B cell (primary cell): ENCODE measurements at regions not wholly inside any gene's neighbourhood (a gene's known extent, or its start where the extent isn't known, plus 50 kb on each side); places are given as distances from the start of the nearest gene placed in this dataset.

Source experiments
- ATAC-seq: fragments of 200-7000 bp; cut with Tn5 transposase; one replicate; pipeline ENCODE4 v1.10.0; 2021; ENCODE audit warnings: low read depth, mild to moderate bottlenecking, moderate number of reproducible peaks, moderate library complexity
- CTCF ChIA-PET: fragments of 350-600 bp; sonication (Branson Sonifier 250); formaldehyde crosslinking; loops from one replicate; lab custom pipeline; 2021; ENCODE audit warnings: antibody characterized with exemption, inconsistent platforms; lab: Charles Lee
- POLR2A ChIA-PET: fragments of 350-600 bp; sonication (Branson Sonifier 250); formaldehyde crosslinking; loops from one replicate; lab custom pipeline; 2021; ENCODE audit warnings: antibody characterized with exemption; lab: Charles Lee
- DNase-seq: peaks from one replicate; pipeline ENCODE4 v3.0.0; 2013
- H2AFZ ChIP-seq: 2 replicates; pipeline ENCODE4 v1.6.1; 2012; ENCODE audit warnings: mild to moderate bottlenecking, low read depth, low read length; ENCODE audit not compliant: insufficient read depth, poor library complexity, severe bottlenecking
- H3K27ac ChIP-seq, 2 donors: 1 replicate in 1 of 2; 2 replicates in 1 of 2; pipeline ENCODE4 v1.5.1; 2012 to 2013; ENCODE audit warnings: low read length in 2 of 2, mild to moderate bottlenecking in 2 of 2, moderate library complexity in 1 of 2
- H3K27me3 ChIP-seq, 4 experiments: fragments of 200-600 bp in 1 of 4; sonication (generic) in 1 of 4; replicated peaks in 1 of 4; 1 replicate in 2 of 4; 2 replicates in 2 of 4; pipeline versions ENCODE4 v1.6.1 to v1.7.0; 2013 to 2016; ENCODE audit warnings: low read length in 3 of 4, mild to moderate bottlenecking in 2 of 4, mixed read lengths in 1 of 4, moderate library complexity in 1 of 4; ENCODE audit not compliant: insufficient read depth in 4 of 4, control insufficient read depth in 3 of 4; ENCODE audit errors: control extremely low read depth in 1 of 4
- H3K36me3 ChIP-seq, 2 experiments: replicated peaks in 1 of 2; 1 replicate in 1 of 2; 2 replicates in 1 of 2; pipeline versions ENCODE4 v1.6.1 to v1.7.1; 2013; ENCODE audit warnings: low read length in 1 of 2; ENCODE audit not compliant: insufficient read depth in 2 of 2, control insufficient read depth in 1 of 2; ENCODE audit errors: control extremely low read depth in 1 of 2, extremely low read depth in 1 of 2
- H3K4me1 ChIP-seq, 2 donors: fragments of 200-600 bp in 1 of 2; sonication (generic) in 1 of 2; 1 replicate in 1 of 2; 2 replicates in 1 of 2; pipeline versions ENCODE4 v1.5.1 to v1.6.1; 2013 to 2017; ENCODE audit warnings: low read length in 2 of 2; ENCODE audit not compliant: control insufficient read depth in 2 of 2, insufficient read depth in 2 of 2
- H3K4me2 ChIP-seq: replicated peaks from 2 replicates; pipeline ENCODE3; 2012; ENCODE audit warnings: mild to moderate bottlenecking, low read depth, low read length; ENCODE audit not compliant: poor library complexity, severe bottlenecking
- H3K4me3 ChIP-seq, 5 experiments: fragments of 200-600 bp in 1 of 5; sonication (generic) in 1 of 5; 1 replicate in 3 of 5; 2 replicates in 2 of 5; pipeline versions ENCODE4 v1.5.1 to v1.7.0; 2011 to 2016; ENCODE audit warnings: low read length in 4 of 5, mild to moderate bottlenecking in 4 of 5, low read depth in 2 of 5, control low read depth in 1 of 5, moderate library complexity in 1 of 5; ENCODE audit not compliant: insufficient read depth in 1 of 5; ENCODE audit errors: control extremely low read depth in 1 of 5, extremely low read depth in 1 of 5
- H3K79me2 ChIP-seq: fragments of 200-600 bp; sonication (generic); one replicate; pipeline ENCODE4 v1.6.0; 2016; ENCODE audit warnings: low read length; ENCODE audit not compliant: control insufficient read depth, insufficient read depth
- H3K9ac ChIP-seq: fragments of 200-600 bp; sonication (generic); 2 replicates; pipeline ENCODE4 v1.6.1; 2017; ENCODE audit warnings: mild to moderate bottlenecking, low read length, moderate library complexity
- H3K9me3 ChIP-seq, 3 donors: one replicate each; pipeline versions ENCODE4 v1.6.1 to v1.7.1; 2013; ENCODE audit warnings: low read length in 2 of 3; ENCODE audit not compliant: control insufficient read depth in 2 of 3, insufficient read depth in 1 of 3; ENCODE audit errors: control extremely low read depth in 1 of 3
- H4K20me1 ChIP-seq: 2 replicates; pipeline ENCODE4 v1.6.0; 2012; ENCODE audit warnings: mild to moderate bottlenecking, low read length; ENCODE audit not compliant: insufficient read depth, control insufficient read depth, poor library complexity, severe bottlenecking
- H3K27ac Mint-ChIP-seq: one replicate; pipeline ENCODE4 v1.8.0; 2021; ENCODE audit warnings: mixed read lengths
- H3K27me3 Mint-ChIP-seq: one replicate; pipeline ENCODE4 v1.8.0; 2021; ENCODE audit warnings: mixed read lengths
- H3K4me1 Mint-ChIP-seq: one replicate; pipeline ENCODE4 v1.8.0; 2021; ENCODE audit warnings: mixed read lengths
- H3K4me3 Mint-ChIP-seq: one replicate; pipeline ENCODE4 v1.8.0; 2021; ENCODE audit warnings: mixed read lengths
- H3K9me3 Mint-ChIP-seq: one replicate; pipeline ENCODE4 v1.8.0; 2022; ENCODE audit warnings: mixed read lengths; ENCODE audit not compliant: insufficient read depth
- CTCF ChIP-seq: fragments of 200-600 bp; IDR thresholded peaks from one replicate; pipeline ENCODE4 v1.8.0; 2022; ENCODE audit warnings: antibody characterized with exemption, mild to moderate bottlenecking
- EZH2 ChIP-seq: IDR thresholded peaks from 2 replicates; pipeline ENCODE4 v1.6.1; 2012; ENCODE audit warnings: borderline replicate concordance, low read depth, mild to moderate bottlenecking, moderate library complexity, low read length; ENCODE audit not compliant: insufficient read depth, poor library complexity, severe bottlenecking
- WGBS: methylation state at CpG from one replicate; pipeline ENCODE4 v1.1.5; 2013; ENCODE audit warnings: missing lambda C conversion rate; ENCODE audit not compliant: insufficient coverage; 5-methylcytosine and 5-hydroxymethylcytosine counted together
- intact Hi-C: fragments of 100-400 bp; cut with micrococcal nuclease; formaldehyde crosslinking; loops from one replicate; pipeline ENCODE4 v1.10.0; 2022

- no peak overlapping the region for H3K27ac ChIP-seq
- ATAC-seq (no peak), DNase-seq (no peak)
- Mint-ChIP-seq H3K27ac (no peak overlapping the region), H3K9me3 (no peaks in the 10 kb centered on the region), H3K4me1 (no peaks in the 10 kb centered on the region), H3K4me3 (no peak overlapping the region), H3K27me3 (peaks cover 14% of the 10 kb centered on the region)
- 45% methylated on average over 2 of the region's 4 CpGs for WGBS
- H3K4me1 ChIP-seq, result no peaks in the 10 kb centered on the region
- POLR2A ChIA-PET, result no interaction called here
- H3K9me3 ChIP-seq, result no peaks in the 10 kb centered on the region
- no peak overlapping the region for H3K9ac ChIP-seq
- no peaks in the 10 kb centered on the region for H3K79me2 ChIP-seq
- H3K27me3 ChIP-seq, result peaks cover 0 to 6% (median 0%) of the 10 kb centered on the region in 4 experiments
- CTCF ChIA-PET, result no interaction called here
- H4K20me1 ChIP-seq, result no peaks in the 10 kb centered on the region
- H2AFZ ChIP-seq, result no peak overlapping the region
- intact Hi-C loops, result no loop called here
- no peak overlapping the region for H3K4me2 ChIP-seq
- no peaks in the 10 kb centered on the region for H3K36me3 ChIP-seq
- no peak overlapping the region for H3K4me3 ChIP-seq
- TF ChIP-seq CTCF (no peak), EZH2 (no peak)
Observed at GRCh38 chr10:118913825-118914224, 115.7 kb upstream of the NANOS1 start.

- intact Hi-C loops, result no loop called here
- Histone ChIP-seq H3K27me3 (peaks cover 0 to 6% (median 0%) of the 10 kb centered on the region in 4 experiments), H2AFZ (no peak overlapping the region), H3K79me2 (no peaks in the 10 kb centered on the region), H3K9ac (no peak overlapping the region), H3K4me1 (no peaks in the 10 kb centered on the region), H3K4me3 (no peak overlapping the region), H3K36me3 (no peaks in the 10 kb centered on the region), H3K27ac (no peak overlapping the region), H3K9me3 (no peaks in the 10 kb centered on the region), H4K20me1 (no peaks in the 10 kb centered on the region), H3K4me2 (no peak overlapping the region)
- Mint-ChIP-seq H3K4me1 (no peaks in the 10 kb centered on the region), H3K27me3 (peaks cover 14% of the 10 kb centered on the region), H3K4me3 (no peak overlapping the region), H3K27ac (no peak overlapping the region), H3K9me3 (no peaks in the 10 kb centered on the region)
- no peak for TF ChIP-seq CTCF
- TF ChIP-seq EZH2, result no peak
- CTCF ChIA-PET, result no interaction called here
- ATAC-seq (no peak), DNase-seq (no peak)
- POLR2A ChIA-PET, result no interaction called here
- 74% methylated on average over 2 of the region's 4 CpGs for WGBS
Observed at GRCh38 chr10:118914629-118915028, 114.9 kb upstream of the NANOS1 start.
